ENCODE measurements at regions not wholly inside any gene's neighbourhood (a gene's known extent, or its start where the extent isn't known, plus 50 kb on each side); places are given as distances from the start of the nearest gene placed in this dataset.

DNA sequence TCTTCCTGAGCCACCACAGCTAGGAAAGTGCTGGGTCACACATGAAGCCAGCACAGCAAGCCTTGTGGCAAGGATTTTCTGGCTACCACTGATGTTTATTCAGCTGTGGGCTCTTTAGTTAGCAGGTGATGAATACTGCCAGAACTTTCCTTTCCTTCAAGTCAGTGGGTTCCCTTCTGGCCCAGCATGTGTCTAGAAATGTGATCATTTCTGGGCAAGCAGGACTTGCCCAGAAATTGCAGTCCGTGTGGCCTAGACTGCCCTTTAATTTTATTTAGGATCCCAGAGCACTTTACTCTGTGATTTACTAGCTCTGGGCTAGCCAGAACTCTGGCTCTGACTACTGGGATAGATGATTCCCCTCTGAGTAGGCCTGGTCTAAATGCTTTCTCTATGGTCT is 397.5 kb downstream of the ZIC4 start:
- no peak for DNase-seq

DNA sequence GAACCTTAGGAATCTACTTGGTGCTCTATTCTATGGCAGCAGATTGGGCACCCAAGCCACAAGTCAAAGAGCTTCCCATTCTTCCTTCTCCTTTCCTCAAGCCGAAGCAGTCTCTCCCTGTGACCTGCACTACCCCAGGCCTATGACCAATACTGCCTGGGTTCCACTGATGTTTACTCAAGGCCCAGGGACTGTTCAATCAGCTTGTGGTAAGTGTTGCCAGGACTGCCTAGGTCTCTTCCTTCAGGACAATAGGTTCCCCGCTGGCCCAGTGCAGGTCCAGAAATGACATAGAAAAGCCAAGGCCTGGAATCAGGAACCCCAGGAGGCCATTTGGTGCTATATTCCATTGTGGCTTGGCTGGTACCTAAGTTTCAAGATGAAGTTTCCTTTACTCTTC is 397.9 kb downstream of the ZIC4 start:
- DNase-seq: no peak

DNA sequence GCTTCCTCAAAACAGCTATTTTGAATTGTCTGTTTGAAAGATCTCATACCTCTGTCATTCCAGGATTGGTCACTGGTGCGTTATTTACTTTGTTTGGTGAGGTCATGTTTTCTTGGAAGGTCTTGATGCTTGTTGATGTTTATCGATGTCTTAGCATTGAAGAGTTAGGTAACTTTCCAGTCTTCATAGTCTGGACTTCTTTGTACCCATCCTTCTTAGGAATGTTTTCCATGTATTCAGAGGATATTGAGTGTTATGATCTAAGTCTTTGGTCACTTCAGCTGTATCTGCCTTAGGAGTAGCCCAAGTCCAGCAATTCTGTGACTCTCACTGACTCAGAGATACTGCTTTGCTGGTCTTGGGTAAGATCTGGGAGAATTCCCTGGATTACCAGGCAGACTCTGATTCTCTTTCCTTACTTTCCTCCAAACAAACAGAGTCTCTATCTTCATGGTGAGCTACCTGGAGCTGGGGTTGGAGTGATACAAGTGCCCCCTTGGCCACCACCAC is 398.6 kb downstream of the ZIC4 start:
- no peak for DNase-seq

DNA sequence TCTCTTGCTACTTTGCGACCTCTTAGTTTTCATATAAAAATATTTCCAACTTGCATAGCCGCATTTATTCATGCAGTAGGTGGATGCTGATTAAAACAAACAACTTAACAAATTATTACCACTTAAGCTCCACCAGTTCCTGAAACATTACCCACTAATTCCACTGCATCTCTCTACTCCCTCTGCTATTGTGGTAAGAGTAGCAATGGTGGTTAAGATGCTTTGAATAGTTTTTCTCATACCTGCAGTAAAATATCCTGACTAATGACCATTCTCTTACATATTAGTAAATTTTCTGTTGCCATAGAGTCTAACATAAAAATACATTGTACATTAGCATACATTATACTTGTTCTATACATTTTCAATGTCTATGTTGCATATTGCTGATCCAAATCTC is 397.6 kb upstream of the PLSCR5 start:
- no peak for DNase-seq

DNA sequence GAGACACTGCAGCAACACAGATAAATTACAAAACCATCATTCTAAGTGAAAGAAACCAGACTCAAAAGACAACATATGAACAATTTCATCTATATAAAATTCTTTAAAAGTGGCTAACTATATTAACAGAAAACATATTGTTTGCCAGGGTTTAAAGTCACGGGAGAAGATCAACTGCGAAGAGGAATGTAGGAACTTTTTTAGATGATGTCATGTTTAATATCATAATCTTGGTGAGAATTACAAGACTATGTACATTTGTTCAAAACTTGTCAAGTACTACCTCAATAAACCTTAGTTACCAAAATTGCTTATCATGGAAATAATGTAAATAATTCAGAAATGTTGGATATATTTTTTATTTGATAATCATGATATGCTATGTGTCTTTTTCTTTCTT is 395.1 kb upstream of the PLSCR5 start:
- no peak for DNase-seq

DNA sequence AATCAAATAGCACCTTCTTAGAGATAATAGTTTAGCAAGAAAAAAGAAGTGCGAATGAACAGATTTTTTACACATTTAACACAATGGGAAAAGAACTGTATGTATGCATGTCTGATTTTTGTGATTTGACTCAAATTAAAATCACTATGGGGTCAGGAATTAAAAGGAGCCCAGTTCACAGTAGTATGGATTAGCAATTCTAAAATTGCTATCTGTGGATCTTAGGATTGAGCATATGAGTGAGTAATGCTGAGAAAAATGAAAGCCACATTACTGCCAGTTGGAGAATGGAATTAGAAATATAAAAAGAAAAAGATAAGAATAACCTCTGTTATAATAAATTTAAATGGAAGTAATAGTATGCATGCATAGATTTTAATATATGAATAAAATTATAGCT is 386.8 kb upstream of the PLSCR5 start:
- DNase-seq: no peak

DNA sequence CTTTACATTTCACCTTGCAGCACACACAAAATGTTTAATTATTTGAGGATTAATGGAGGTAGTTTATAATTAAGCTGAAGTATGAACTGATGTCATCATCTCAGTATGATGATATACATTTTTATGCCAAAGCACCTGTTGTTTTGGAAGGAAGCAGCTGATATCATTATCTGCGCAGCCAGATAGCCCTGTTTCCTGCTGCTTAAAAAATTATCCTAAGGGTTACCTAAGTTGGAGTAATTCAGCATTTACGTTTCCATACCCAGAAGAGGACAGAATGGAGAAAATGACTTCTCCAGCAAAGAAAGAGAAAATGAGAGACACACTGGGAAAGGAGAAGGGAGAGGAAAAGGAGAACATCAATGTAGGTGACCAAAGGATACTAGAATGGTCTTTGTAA is 370.3 kb upstream of the PLSCR5 start:
- no peak for DNase-seq

DNA sequence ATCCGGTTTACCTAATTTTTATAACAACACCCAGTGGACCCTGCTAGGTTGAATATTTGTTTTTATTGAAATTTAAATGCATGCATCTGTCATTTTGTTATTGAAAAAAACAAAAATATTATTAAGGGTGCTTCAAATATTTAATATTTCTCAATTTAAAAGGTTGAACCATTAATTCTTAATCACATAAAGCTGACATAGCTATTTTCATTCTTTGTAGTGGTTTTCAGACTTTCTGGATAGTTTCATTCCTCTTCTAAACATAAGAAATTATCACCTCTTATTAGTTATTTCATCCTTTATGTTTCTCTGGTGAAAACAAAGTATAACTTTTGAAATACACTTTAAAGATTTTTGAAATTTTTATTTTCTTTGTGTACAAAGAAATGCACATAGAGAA is 369.9 kb upstream of the PLSCR5 start:
- DNase-seq: no peak

DNA sequence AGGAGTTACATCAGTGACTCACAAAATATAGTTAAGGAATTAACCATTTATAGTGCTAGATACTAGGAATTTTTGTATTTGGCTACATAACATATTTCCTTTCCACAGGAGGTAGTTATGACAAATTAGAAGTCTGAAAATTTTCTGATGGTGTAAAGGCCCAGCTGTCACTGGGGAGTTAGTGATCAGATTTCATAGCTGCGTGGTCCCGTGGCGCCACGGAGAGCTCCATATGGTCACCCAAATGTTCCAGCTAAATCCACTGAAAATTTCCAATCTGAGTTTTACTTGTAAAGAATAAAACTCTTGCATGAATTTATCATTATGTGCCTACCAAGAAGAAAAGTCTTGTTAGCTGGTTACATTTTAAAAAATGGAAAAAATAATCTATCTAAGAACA is 368.9 kb upstream of the PLSCR5 start:
- no peak for DNase-seq

DNA sequence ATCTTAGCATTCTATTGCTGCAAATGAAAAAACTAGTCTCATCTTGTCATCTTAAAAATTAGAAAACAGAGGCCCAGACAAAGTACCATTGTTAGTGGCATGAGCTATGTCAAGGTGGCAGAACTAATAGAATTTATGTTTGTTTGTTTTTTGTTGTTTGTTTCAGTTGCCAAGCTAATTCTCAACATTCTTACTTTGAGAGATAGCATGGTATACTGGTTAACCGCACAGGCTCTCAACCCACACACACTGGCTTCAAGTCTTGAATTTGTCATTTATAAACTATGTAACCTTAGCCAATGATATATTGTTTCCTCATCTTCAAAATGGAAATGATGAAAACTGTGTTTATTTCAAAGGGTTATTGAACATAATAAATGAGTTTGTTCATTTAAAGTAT is 367.6 kb upstream of the PLSCR5 start:
- DNase-seq: no peak

DNA sequence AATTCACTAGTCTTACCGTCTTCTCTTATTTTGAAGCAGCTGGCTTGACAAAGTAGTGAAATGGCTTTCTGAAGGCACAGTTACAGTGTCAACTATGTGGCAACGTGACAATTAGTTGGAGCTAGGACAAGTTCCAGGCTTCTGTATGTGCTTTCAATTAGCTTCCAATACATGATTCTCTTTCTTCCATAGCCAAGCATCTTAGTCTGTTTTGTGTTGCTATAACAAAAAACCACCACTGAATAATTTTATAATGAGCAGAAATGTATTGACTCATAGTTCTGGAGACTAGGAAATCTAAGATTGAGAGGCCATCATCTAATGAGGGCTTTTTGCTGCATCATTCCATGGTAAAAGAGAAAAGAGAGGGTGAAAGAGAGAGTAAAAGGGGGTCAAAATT is 365.1 kb upstream of the PLSCR5 start:
- DNase-seq: no peak

DNA sequence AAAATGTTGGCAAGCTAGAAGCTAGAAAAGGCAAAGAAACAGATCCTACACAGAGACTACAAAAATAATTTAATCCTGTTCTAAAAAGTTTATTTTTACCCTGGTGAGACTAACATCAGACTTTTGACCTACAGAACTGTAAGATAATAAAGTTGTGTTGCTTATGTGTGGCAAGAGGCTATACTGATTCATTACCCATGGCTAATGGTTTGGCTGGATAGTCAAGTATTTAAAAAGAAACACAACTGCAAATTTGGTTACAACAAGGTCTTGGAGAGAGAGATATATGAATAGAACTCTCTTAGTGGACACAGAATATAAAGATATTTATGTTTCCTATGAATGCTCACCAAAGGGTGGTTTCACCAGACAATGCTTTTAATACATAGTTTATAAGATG is 364.2 kb upstream of the PLSCR5 start:
- no peak for DNase-seq

DNA sequence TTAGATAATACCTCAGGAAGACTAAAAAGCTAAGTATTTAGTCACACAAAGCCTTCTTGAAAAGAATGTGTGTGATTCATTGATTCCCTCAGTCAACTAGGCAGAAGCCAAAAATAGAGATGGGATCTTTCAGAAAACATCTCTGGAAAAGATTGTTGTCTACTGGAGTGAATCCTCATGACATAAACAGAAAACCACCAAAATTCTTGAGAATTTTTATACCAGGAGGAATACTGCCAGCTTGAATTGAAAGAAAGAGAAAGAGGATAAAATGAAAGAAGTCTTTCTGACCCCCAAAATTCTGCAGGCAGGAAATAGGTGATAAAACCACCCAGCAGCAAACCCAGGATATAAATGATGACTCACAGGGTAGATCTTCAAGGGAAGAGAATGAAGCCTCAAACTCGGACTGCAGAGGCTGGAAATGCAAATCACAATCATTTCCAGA is 363.1 kb upstream of the PLSCR5 start:
- DNase-seq: no peak

DNA sequence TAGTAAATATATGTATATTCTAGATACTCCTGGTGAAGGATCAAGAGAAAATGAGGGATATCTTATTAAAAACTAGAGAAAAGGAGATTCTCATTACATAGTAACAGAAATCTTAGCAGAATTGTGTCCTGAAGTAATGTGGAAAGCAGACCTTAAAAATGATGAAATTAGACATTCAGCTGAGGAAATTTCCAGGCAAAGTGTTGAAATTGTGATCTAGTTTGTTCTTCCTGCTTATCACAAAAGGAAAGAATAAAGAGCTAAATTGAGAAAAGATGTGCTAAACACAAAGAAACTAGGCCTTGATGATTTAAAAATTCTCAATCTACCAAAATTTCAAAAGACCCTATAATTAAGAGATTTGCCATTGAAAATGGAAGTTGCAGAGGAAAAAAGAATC is 362.6 kb upstream of the PLSCR5 start:
- no peak for DNase-seq

DNA sequence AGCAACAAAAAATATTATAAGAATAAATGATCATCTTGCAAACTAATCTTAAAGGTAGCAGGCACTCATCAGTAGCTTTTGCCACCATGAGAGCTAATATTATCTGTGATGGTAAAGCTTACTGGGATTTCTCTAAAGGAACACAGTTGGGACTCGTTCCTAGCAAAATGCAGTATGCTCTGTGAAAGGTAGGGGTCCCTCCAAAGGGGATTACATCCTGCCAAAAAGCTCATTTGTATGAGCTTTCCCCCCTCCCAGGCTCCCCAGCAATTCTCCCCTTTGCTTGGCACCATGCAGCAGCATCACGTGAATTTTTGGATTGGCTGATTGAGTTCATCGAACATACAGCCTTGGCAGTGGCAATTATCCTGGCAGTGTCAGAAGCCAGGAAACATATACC is 361.0 kb upstream of the PLSCR5 start:
- no peak for DNase-seq

DNA sequence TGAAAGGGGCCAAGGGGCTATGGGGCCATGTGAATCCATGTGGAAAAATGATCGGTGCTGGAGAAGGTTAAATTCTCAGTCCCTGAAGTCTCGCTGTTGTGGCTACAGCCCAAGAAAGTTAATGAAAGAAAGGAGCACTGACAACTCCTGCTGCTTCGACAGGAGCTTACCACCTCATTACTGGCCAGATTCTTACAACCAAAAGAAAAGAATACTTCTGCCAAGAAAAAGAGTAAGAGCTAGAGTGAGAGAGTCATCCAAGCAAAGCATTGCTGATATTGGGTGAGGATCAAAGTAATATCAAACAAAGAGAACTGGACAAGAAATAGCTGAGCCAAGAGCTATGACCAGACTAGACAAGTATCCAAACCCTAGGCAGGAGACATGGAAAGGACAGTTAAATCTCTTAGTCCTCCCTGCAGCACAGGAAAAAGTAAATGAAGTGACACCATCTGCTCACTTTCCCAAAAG is 348.4 kb upstream of the PLSCR5 start:
- DNase-seq: no peak

DNA sequence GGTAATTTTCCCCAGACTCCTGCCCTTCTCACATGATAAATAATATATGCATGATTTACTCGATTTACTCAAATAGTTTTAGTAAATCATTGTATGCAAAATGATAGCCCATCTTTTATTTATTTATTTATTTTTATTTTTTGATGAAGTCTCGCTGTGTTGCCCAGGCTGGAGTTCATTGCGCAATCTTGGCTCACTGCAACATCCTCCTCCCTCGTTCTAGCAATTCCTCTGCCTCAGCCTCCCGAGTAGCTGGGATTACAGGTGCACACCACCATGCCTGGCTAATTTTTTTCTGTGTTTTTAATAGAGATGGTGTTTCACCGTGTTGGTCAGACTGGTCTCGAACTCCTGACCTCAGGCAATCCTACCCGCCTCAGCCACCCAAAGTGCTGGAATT is 343.8 kb upstream of the PLSCR5 start:
- DNase-seq: no peak

DNA sequence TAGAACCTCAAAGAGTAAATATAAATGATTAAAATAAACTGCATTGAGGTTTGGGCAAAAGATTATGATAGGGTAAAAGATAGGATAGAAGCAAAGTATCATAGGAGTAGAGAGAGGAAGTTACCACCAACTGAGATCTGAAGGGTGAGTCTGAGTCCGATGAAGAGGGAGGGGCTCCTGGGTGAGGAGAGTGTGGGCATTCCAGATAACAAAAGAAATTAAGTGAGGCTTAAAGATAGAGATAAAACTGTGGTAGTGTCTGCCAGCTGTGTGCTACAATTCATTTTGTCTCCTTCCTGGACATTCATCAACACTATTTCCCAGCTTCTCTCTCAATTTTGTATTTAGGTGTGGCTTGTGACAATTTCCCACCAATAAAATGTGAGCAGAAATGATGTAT is 343.0 kb upstream of the PLSCR5 start:
- no peak for DNase-seq

DNA sequence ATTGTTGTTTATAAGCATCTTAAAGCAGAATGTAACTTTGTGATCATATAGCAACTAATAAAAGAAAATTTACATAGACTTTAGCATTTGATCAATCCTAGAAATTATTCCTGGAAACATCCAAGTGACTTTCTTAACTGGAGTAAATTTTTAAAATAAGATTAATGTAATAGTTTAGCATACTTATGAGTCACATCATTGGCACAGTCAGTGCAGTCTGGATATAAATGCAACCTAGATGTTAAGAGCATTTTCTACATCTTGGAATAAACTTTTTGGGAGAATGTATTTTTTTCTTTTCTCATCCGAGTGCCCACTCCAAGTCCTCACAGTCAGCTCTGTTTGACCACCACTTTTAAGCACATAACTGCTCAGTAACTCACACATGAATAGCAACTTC is 324.6 kb upstream of the PLSCR5 start:
- no peak for DNase-seq

DNA sequence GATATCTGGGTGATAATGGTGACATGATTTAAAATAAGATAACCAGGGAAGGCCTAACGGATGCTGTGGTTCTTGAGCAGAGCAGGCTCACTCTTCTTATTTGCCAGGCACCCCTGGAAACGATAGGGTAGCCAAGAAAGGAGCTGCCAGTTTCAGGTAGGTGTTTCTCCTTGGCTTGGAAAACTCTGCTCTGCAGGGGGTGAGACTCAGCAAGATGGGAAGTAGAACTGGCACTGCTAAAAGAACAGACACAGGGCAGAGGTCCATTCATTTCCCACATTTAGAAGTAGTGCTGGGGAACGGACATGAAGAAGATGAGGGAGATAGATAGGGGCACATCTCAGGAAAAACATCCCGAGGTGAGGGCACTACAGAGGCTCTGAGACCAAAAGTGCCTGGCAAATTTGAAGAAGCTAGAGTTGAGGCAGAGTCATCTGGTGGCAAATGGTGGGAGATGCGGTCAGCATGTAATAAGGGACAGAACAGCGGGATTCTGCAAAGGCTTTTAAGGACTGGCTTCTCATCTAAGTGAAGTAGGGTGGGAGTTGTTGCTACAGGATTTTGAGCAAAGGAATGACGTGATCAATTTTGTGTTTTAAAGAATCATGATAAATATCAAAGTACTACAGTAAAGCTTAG is 323.4 kb upstream of the PLSCR5 start:
- no peak for DNase-seq

DNA sequence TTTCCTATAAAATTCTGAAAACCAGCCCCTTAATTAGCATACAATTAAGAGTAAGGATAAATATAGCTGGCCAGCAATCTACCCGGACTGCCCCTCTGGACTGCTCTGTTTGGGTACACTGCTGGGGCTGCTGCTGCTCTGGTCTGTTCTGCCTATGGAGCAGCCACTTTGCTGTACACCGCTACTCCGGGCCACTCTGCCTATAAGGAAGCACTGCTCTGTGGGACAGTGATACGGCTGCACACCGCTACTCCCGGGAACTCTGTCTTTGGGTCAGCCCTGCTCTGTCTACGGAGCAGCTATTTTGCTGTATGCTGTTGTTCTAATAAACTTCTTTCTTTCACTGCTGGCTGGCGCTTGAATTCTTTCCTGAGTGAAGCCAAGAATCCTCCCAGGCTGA is 316.5 kb upstream of the PLSCR5 start:
- DNase-seq: no peak

DNA sequence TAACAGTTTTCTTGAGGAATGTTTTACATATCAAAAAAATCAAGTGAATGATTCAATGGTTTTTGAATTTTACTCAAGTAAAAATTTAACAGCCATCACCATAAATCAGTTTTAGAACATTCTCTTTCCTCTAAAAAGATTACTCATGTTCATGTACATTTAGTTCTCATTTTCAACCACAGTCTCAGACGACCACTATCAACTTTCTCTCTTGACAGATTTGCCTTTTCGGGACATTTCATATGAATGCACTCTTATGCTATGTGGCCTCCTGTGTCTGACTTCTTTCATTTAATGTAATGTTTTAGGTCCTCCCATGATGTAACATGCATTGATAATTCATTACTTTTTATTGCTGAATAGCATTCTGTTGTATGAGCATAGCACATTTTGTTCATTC is 309.3 kb upstream of the PLSCR5 start:
- no peak for DNase-seq

DNA sequence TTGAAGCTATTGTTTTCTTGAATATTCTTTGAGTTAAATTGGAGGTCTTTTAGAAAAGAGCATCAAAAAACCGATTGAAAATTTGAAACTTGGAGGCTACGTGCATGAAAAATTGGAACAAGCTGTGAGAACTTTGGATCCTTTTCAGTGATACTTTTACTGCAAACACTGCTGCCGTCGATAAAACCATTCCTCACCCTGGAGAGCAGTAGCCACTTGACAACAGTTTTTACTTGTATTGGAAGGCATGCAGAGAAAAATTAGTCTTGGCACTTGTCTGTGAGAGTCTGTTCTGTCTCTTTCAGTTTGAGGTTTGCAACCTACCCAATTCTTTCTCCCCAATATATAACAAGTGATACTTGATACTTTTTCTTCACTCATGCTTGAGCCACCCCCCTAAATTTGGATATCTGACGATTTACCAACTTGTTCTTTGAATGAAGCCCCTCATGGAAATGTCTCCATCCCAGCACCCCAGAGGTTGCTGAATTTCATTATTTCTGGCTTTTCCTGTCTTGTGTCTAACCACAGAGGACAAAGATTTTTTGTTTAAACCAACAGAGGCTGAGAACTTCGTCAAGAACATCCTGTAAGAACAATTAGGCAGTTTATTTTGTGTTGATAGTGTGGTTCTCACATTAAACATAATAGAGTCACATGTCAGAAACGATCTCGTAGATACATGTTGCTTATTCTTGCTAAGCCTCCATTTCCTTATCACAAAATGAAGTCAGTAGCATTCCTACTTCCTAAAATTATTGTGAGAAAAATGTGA is 307.3 kb upstream of the PLSCR5 start:
- DNase-seq: no peak

DNA sequence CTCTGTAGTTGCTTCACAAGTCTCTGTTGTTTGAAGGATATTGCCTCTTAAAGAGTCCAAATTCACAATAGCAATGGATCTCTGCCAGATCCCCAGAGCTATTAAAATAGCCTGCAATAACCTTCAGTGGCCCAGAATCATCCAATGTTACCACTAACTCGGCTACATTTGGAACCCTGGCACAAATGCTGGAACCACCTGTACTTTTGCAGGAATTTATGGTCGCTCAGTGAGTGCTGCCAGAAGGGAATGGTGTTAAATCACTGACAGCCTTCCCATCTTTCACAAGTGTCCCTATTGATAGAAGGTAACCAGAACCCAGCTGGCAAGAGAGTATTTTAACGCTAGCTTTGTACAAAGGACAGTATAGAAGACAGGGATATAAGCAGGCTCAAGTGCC is 298.8 kb upstream of the PLSCR5 start:
- no peak for DNase-seq

DNA sequence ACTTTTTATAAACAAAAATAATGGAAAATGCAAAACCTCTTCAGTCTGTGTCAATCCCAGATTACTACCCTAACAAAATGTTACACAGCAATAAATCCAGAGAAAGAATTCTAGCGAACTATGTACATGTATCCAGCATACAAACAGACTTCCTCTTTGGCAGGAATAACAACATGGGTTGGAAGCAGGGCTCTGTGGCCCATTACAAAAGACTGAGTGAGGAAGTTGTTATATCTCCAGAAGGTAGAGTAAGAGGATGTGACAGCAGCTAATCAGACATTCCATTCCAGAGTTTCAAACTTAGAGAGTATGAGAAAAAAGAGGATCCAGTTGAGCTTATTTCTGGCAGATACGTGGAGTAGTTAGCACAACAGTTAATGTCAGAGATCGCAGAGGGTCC is 294.0 kb upstream of the PLSCR5 start:
- no peak for DNase-seq

Measured in AML-193 (cell line).